ENCODE measurements at regions not wholly inside any gene's neighbourhood (a gene's known extent, or its start where the extent isn't known, plus 50 kb on each side); places are given as distances from the start of the nearest gene placed in this dataset.

GRCh38 chrX:45824471-45824870 is 623.8 kb upstream of the DIPK2B start:
- no peak overlapping the region for H3K14ac ChIP-seq (replicated peaks; ENCODE audit: low read depth, low read length)
- peak; percentile 92 for ATAC-seq (ENCODE audit: low read depth)
- peaks cover 2% of the 10 kb centered on the region; the same call in 1 of the 2 replicates for H3K27me3 ChIP-seq (ENCODE audit: control insufficient read depth, insufficient read depth, low read length)
- no peak overlapping the region for H3K23ac ChIP-seq (ENCODE audit: low read depth, low read length)
- TF ChIP-seq, protein P1, sequence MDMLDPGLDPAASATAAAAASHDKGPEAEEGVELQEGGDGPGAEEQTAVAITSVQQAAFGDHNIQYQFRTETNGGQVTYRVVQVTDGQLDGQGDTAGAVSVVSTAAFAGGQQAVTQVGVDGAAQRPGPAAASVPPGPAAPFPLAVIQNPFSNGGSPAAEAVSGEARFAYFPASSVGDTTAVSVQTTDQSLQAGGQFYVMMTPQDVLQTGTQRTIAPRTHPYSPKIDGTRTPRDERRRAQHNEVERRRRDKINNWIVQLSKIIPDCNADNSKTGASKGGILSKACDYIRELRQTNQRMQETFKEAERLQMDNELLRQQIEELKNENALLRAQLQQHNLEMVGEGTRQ (IDR thresholded peaks at IDR 0.05; ENCODE audit: low read depth, low read length) = no peak
- TF ChIP-seq CHD1 (IDR thresholded peaks at IDR 0.05; ENCODE audit: low read depth, low read length) = no peak
- no peak; the same call in 1 of the 2 replicates for TF ChIP-seq CEBPB (IDR thresholded peaks at IDR 0.05; ENCODE audit: low read depth, low read length)
- no peak for TF ChIP-seq MAFK (IDR thresholded peaks at IDR 0.05; ENCODE audit: low read depth, low read length)
- TF ChIP-seq NFE2L2 (IDR thresholded peaks at IDR 0.05; ENCODE audit: low read depth, low read length) = no peak
- peak; percentile 81 for TF ChIP-seq CTCF (conservative IDR thresholded peaks at IDR 0.05; ENCODE audit: low read depth, low read length)
- no peak for TF ChIP-seq RCOR1 (IDR thresholded peaks at IDR 0.05; ENCODE audit: insufficient replicate concordance, low read length)
- peak; percentile 82 for TF ChIP-seq SMC3 (IDR thresholded peaks at IDR 0.05; ENCODE audit: low read depth, low read length)
- TF ChIP-seq MXI1 (IDR thresholded peaks at IDR 0.05; ENCODE audit: borderline replicate concordance, low read depth, low read length) = no peak
- TF ChIP-seq MAZ (IDR thresholded peaks at IDR 0.05; ENCODE audit: borderline replicate concordance, low read depth, low read length) = no peak
- TF ChIP-seq RAD21 (IDR thresholded peaks at IDR 0.05; ENCODE audit: low read length) = peak; percentile 81
- peak; percentile 64 for TF ChIP-seq BHLHE40 (IDR thresholded peaks at IDR 0.05; ENCODE audit: low read depth, low read length)
- TF ChIP-seq RFX5 (IDR thresholded peaks at IDR 0.05; ENCODE audit: low read depth, low read length) = no peak
- TF ChIP-seq POLR2A (IDR thresholded peaks at IDR 0.05; ENCODE audit: low read depth, low read length) = no peak
- peak; percentile 74 for TF ChIP-seq FOS (IDR thresholded peaks at IDR 0.05; ENCODE audit: low read depth, low read length)
- TF ChIP-seq, protein P2, sequence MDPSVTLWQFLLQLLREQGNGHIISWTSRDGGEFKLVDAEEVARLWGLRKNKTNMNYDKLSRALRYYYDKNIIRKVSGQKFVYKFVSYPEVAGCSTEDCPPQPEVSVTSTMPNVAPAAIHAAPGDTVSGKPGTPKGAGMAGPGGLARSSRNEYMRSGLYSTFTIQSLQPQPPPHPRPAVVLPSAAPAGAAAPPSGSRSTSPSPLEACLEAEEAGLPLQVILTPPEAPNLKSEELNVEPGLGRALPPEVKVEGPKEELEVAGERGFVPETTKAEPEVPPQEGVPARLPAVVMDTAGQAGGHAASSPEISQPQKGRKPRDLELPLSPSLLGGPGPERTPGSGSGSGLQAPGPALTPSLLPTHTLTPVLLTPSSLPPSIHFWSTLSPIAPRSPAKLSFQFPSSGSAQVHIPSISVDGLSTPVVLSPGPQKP (IDR thresholded peaks at IDR 0.05; ENCODE audit: borderline replicate concordance, low read depth, low read length) = no peak
- H3K56ac ChIP-seq (ENCODE audit: extremely low read depth, insufficient read depth, low read length) = no peak overlapping the region
- H3K36me3 ChIP-seq (ENCODE audit: control insufficient read depth, insufficient read depth, low read length) = peaks cover 1% of the 10 kb centered on the region
- no peak overlapping the region for H2AK9ac ChIP-seq (replicated peaks; ENCODE audit: low read depth, low read length, poor library complexity)
- H2BK120ac ChIP-seq (ENCODE audit: low read depth, low read length) = no peak overlapping the region
- no peaks in the 10 kb centered on the region for H3K9me3 ChIP-seq (ENCODE audit: control insufficient read depth, insufficient read depth, low read length)
- H3K27ac ChIP-seq (ENCODE audit: insufficient read depth, low read length) = no peak overlapping the region
- no TSS peak for BruUV-seq (replicated peaks)
- dilution Hi-C loops (cut with HindIII; ENCODE audit: low sequenced_read_pairs, unreplicated experiment) = no loop called here
- no peak overlapping the region for H4K8ac ChIP-seq (ENCODE audit: low read depth in 2 of 2, low read length in 2 of 2)
- peaks cover 4 to 6% of the 10 kb centered on the region in 2 experiments; a peak in 2 of 4 replicates for H3K79me1 ChIP-seq (ENCODE audit: low read depth in 1 of 2, low read length in 2 of 2)
- H4K91ac ChIP-seq (ENCODE audit: insufficient read depth, low read depth, low read length) = no peak overlapping the region
- DNase-seq = peak; percentile 96
- no peak overlapping the region for H3K4me2 ChIP-seq (ENCODE audit: low read depth, low read length)
- WGBS, 2 experiments (ENCODE audit: extremely low coverage in 2 of 2, insufficient read length in 1 of 2) = no CpG with 5 or more reads among the region's 6 CpGs
- no peak overlapping the region for H2BK20ac ChIP-seq (ENCODE audit: low read depth, low read length)
- H2BK15ac ChIP-seq (ENCODE audit: low read depth, low read length) = no peak overlapping the region
- no peak overlapping the region for H3K18ac ChIP-seq (ENCODE audit: low read depth, low read length)
- in situ Hi-C loops (cut with MboI; ENCODE audit: low sequenced_read_pairs) = no loop called here
- H3K4me3 ChIP-seq (ENCODE audit: insufficient read depth, low read depth, low read length) = no peak overlapping the region
- H2AK5ac ChIP-seq (ENCODE audit: low read depth, low read length) = no peak overlapping the region
- peak overlapping the region; percentile 35 for H2BK5ac ChIP-seq (ENCODE audit: low read depth, low read length, poor library complexity, severe bottlenecking)
- H3K9ac ChIP-seq (ENCODE audit: low read depth, low read length) = no peak overlapping the region
- H4K5ac ChIP-seq (ENCODE audit: low read depth, low read length) = no peak overlapping the region
- H4K20me1 ChIP-seq (ENCODE audit: insufficient read depth, low read length) = no peaks in the 10 kb centered on the region
- ChIA-PET POLR2A (ENCODE audit: unreplicated experiment) (no interaction called here), CTCF (interaction anchor here (0.6 to 0.9 kb wide), 2 partner anchors 156 to 502 kb away, joined by 3 read pairs; no protein-coding TSS in a partner anchor)
- no peak overlapping the region for H3K4ac ChIP-seq (ENCODE audit: low read depth, low read length)
- intact Hi-C loops (cut with micrococcal nuclease) = loop anchor here (1.0 to 2.0 kb wide), 3 partner anchors 53 to 584 kb away; no protein-coding TSS in a partner anchor
- no peaks in the 10 kb centered on the region; the same call in none of the 2 replicates for H3K9me1 ChIP-seq (ENCODE audit: insufficient read depth, low read length)
- H3K4me1 ChIP-seq (ENCODE audit: control insufficient read depth, insufficient read depth, low read length) = no peaks in the 10 kb centered on the region
- H2AFZ ChIP-seq (replicated peaks; ENCODE audit: low read length, poor library complexity) = no peak overlapping the region

Measured in IMR-90 (cell line).